Adrenal gland (tissue), 5 donors: ENCODE measurements at regions not wholly inside any gene's neighbourhood (a gene's known extent, or its start where the extent isn't known, plus 50 kb on each side); places are given as distances from the start of the nearest gene placed in this dataset.

Experiments
- POLR2A ChIP-seq, 2 donors: fragments of 450-650 bp; IDR thresholded peaks; one replicate each; pipeline ENCODE4 v1.6.1; 2017; ENCODE audit warnings: antibody characterized with exemption in 2 of 2, mild to moderate bottlenecking in 2 of 2, moderate library complexity in 1 of 2
- TF ChIP-seq, protein P1 (sequence below), 6 experiments: fragments of 450-650 bp in 4 of 6; fragments of 200-600 bp in 2 of 6; sonication (generic) in 1 of 6; IDR thresholded peaks; 1 replicate in 5 of 6; 2 replicates in 1 of 6; pipeline versions ENCODE4 v1.5.1 to v1.8.0; 2016 to 2021; ENCODE audit warnings: antibody characterized with exemption in 6 of 6, mild to moderate bottlenecking in 2 of 6, moderate library complexity in 1 of 6
- donor health status: DM: no; HTN: no; CAD: no.

DNA sequence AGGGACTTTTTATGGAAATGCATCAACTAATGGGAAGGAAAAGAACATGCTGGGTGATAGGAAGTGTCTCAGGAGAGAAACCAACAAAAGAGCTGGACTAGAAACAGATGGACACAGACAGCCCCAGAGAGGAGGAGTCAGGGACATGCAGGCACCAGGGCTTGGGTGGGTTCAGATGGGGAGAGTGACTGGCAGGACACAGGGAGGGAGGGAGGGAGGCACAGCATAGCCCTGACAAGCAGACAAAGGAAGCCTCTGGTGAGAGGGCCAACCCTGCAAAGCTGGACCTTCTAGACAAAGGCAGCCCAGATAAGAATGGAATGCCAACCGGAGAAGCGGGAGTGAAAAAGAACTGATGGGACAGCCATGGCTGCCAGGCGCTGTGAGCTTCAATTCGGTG lies 568.8 kb downstream of the AJAP1 start:
- TF ChIP-seq, protein P1, sequence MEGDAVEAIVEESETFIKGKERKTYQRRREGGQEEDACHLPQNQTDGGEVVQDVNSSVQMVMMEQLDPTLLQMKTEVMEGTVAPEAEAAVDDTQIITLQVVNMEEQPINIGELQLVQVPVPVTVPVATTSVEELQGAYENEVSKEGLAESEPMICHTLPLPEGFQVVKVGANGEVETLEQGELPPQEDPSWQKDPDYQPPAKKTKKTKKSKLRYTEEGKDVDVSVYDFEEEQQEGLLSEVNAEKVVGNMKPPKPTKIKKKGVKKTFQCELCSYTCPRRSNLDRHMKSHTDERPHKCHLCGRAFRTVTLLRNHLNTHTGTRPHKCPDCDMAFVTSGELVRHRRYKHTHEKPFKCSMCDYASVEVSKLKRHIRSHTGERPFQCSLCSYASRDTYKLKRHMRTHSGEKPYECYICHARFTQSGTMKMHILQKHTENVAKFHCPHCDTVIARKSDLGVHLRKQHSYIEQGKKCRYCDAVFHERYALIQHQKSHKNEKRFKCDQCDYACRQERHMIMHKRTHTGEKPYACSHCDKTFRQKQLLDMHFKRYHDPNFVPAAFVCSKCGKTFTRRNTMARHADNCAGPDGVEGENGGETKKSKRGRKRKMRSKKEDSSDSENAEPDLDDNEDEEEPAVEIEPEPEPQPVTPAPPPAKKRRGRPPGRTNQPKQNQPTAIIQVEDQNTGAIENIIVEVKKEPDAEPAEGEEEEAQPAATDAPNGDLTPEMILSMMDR (IDR thresholded peaks at IDR 0.05): no peak
- no peak for TF ChIP-seq POLR2A (IDR thresholded peaks at IDR 0.05)
